MM.1S (cell line): ENCODE measurements at regions not wholly inside any gene's neighbourhood (a gene's known extent, or its start where the extent isn't known, plus 50 kb on each side); places are given as distances from the start of the nearest gene placed in this dataset.
"Not testable (repeated sequence)": the region's sequence is repeated elsewhere in the genome, so short reads cannot be mapped to it uniquely, and the experiment has no call there.

Experiments used
- CTCF ChIP-seq: fragments of 300-600 bp; sonication (generic); IDR thresholded peaks from 2 replicates; pipeline ENCODE4 v1.5.1; 2016; ENCODE audit warnings: antibody characterized with exemption, low read length, mixed read lengths
- EZH2phosphoT487 ChIP-seq: fragments of 300-600 bp; sonication (generic); IDR thresholded peaks from 2 replicates; pipeline ENCODE4 v1.6.1; 2018; ENCODE audit warnings: antibody characterized with exemption, low read length

GRCh38 chr1:65119-65518 lies 386.4 kb downstream of the OR4F29 start, which contains the start of gene OR4F5:
- TF ChIP-seq EZH2phosphoT487, CTCF: not testable (repeated sequence)
